ENCODE measurements at regions not wholly inside any gene's neighbourhood (a gene's known extent, or its start where the extent isn't known, plus 50 kb on each side); places are given as distances from the start of the nearest gene placed in this dataset.

- no peak overlapping the region for H3K4me3 ChIP-seq (ENCODE audit: low read depth, low read length)
- no peak for TF ChIP-seq CTCF (conservative IDR thresholded peaks at IDR 0.05; ENCODE audit: low read depth, low read length)
- no peak for DNase-seq (ENCODE audit: low read depth)
Measured at GRCh38 chr15:96544162-96544756, 213.8 kb downstream of the NR2F2 start.

GRCh38 chr15:96549136-96549535 lies 218.6 kb downstream of the NR2F2 start:
- no peak for TF ChIP-seq CTCF (conservative IDR thresholded peaks at IDR 0.05; ENCODE audit: low read depth, low read length)
- H3K4me3 ChIP-seq (ENCODE audit: low read depth, low read length), result no peak overlapping the region
- no peak for DNase-seq (ENCODE audit: low read depth)

GRCh38 chr15:96551196-96551595 lies 220.7 kb downstream of the NR2F2 start:
- H3K4me3 ChIP-seq (ENCODE audit: low read depth, low read length), result no peak overlapping the region

GRCh38 chr15:96551722-96552121 lies 221.2 kb downstream of the NR2F2 start:
- DNase-seq (ENCODE audit: low read depth), result no peak
- no peak for TF ChIP-seq CTCF (conservative IDR thresholded peaks at IDR 0.05; ENCODE audit: low read depth, low read length)
- no peak overlapping the region for H3K4me3 ChIP-seq (ENCODE audit: low read depth, low read length)

More at GRCh38 chr15:96551196-96551595, 220.7 kb downstream of the NR2F2 start:
- DNase-seq (ENCODE audit: low read depth), result no peak
- no peak for TF ChIP-seq CTCF (conservative IDR thresholded peaks at IDR 0.05; ENCODE audit: low read depth, low read length)

- no peak for DNase-seq (ENCODE audit: low read depth)
- no peak for TF ChIP-seq CTCF (conservative IDR thresholded peaks at IDR 0.05; ENCODE audit: low read depth, low read length)
- no peak overlapping the region for H3K4me3 ChIP-seq (ENCODE audit: low read depth, low read length)
Measured at GRCh38 chr15:96553006-96553405, 222.5 kb downstream of the NR2F2 start.

- no peak for DNase-seq (ENCODE audit: low read depth)
- TF ChIP-seq CTCF (conservative IDR thresholded peaks at IDR 0.05; ENCODE audit: low read depth, low read length), result no peak
Measured at GRCh38 chr15:96553451-96553850, 223.0 kb downstream of the NR2F2 start.

GRCh38 chr15:96553931-96554330 lies 223.4 kb downstream of the NR2F2 start:
- DNase-seq (ENCODE audit: low read depth), result no peak
- no peak for TF ChIP-seq CTCF (conservative IDR thresholded peaks at IDR 0.05; ENCODE audit: low read depth, low read length)
- H3K4me3 ChIP-seq (ENCODE audit: low read depth, low read length), result no peak overlapping the region

More at GRCh38 chr15:96553451-96553850, 223.0 kb downstream of the NR2F2 start:
- H3K4me3 ChIP-seq (ENCODE audit: low read depth, low read length), result no peak overlapping the region
